Non-pigmented ciliary epithelial cell (primary cell): ENCODE measurements at regions not wholly inside any gene's neighbourhood (a gene's known extent, or its start where the extent isn't known, plus 50 kb on each side); places are given as distances from the start of the nearest gene placed in this dataset.

Experiments
- DNase-seq: peaks from one replicate; pipeline ENCODE4 v3.0.0-alpha.2; 2010; ENCODE audit warnings: low read depth

GRCh38 chr17:83178533-83179304 lies 99.3 kb downstream of the METRNL start:
- DNase-seq = no peak

GRCh38 chr17:83179374-83179773 lies 100.0 kb downstream of the METRNL start:
- no peak for DNase-seq

- DNase-seq = no peak
Measured at GRCh38 chr17:83179811-83180210, 100.4 kb downstream of the METRNL start.

GRCh38 chr17:83180264-83180995 lies 101.0 kb downstream of the METRNL start:
- DNase-seq = no peak

GRCh38 chr17:83180996-83181481 lies 101.6 kb downstream of the METRNL start:
- no peak for DNase-seq

- DNase-seq = no peak
Measured at GRCh38 chr17:83181991-83182619, 102.7 kb downstream of the METRNL start.

- no peak for DNase-seq
Measured at GRCh38 chr17:83182620-83183101, 103.3 kb downstream of the METRNL start.

GRCh38 chr17:83183145-83183948 lies 103.9 kb downstream of the METRNL start:
- DNase-seq = no peak

- no peak for DNase-seq
Measured at GRCh38 chr17:83183951-83184506, 104.6 kb downstream of the METRNL start.

GRCh38 chr17:83185023-83186002 lies 105.9 kb downstream of the METRNL start:
- no peak for DNase-seq

- DNase-seq = no peak
Measured at GRCh38 chr17:83186226-83186625, 106.8 kb downstream of the METRNL start.

- DNase-seq = no peak
Measured at GRCh38 chr17:83186751-83187421, 107.5 kb downstream of the METRNL start.

- no peak for DNase-seq
Measured at GRCh38 chr17:83187782-83188311, 108.4 kb downstream of the METRNL start.

- no peak for DNase-seq
Measured at GRCh38 chr17:83189044-83190003, 109.9 kb downstream of the METRNL start.

GRCh38 chr17:83190004-83190385 lies 110.6 kb downstream of the METRNL start:
- no peak for DNase-seq

- no peak for DNase-seq
Measured at GRCh38 chr17:83190601-83191387, 111.4 kb downstream of the METRNL start.

- no peak for DNase-seq
Measured at GRCh38 chr17:83191388-83192160, 112.2 kb downstream of the METRNL start.
